ENCODE measurements at regions not wholly inside any gene's neighbourhood (a gene's known extent, or its start where the extent isn't known, plus 50 kb on each side); places are given as distances from the start of the nearest gene placed in this dataset.

DNA sequence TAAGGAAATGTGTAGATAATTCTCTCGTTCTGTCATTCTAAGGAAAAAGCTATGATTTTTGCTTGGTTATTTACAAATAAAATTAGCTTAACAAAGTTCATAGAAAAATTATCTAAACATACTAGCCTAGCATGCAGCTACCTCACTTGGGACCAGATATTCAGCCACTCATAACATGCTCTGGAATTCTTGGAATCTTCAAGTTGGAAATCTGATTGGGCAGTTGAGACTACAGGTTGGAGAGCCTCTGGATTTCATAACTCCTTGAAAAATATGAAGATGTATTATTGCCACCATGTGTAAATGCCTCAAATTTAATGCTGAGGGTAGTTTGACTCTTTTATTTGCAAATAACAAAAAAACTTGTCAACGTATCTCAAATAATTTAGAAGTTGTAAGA lies 132.2 kb upstream of the GULP1 start:
- Mint-ChIP-seq H3K27ac (no peak overlapping the region), H3K9me3 (no peaks in the 10 kb centered on the region), H3K4me3 (no peak overlapping the region), H3K4me1 (no peaks in the 10 kb centered on the region), H3K36me3 (ENCODE audit: low read depth) (no peaks in the 10 kb centered on the region), H3K27me3 (no peaks in the 10 kb centered on the region)
- ChIA-PET POLR2A (no interaction called here), CTCF (no interaction called here)
- intact Hi-C loops (cut with micrococcal nuclease), result no loop called here
- ATAC-seq (ENCODE audit: low read depth) (no peak), DNase-seq (no peak)
- TF ChIP-seq, protein P1, sequence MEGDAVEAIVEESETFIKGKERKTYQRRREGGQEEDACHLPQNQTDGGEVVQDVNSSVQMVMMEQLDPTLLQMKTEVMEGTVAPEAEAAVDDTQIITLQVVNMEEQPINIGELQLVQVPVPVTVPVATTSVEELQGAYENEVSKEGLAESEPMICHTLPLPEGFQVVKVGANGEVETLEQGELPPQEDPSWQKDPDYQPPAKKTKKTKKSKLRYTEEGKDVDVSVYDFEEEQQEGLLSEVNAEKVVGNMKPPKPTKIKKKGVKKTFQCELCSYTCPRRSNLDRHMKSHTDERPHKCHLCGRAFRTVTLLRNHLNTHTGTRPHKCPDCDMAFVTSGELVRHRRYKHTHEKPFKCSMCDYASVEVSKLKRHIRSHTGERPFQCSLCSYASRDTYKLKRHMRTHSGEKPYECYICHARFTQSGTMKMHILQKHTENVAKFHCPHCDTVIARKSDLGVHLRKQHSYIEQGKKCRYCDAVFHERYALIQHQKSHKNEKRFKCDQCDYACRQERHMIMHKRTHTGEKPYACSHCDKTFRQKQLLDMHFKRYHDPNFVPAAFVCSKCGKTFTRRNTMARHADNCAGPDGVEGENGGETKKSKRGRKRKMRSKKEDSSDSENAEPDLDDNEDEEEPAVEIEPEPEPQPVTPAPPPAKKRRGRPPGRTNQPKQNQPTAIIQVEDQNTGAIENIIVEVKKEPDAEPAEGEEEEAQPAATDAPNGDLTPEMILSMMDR (IDR thresholded peaks at IDR 0.05), result no peak

DNA sequence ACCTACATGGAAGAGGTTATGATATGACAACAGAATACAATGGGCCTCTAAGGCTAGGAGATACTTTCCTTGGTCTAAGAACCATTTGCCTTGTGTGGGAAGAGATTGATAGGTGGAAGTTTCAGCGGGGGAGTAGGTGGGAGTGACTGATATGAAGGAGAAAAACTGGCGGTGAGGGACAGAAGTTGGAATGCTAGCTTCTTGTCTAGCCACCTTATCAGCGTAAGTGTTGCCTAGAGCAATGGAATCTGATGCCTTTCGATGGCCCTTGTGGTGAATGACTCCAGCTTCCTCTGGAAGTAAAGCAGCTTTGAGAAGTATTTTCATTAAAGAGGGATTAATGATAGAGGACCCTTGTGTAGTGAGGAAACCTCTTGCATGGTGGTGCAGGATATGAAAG lies 121.3 kb upstream of the GULP1 start:
- ChIA-PET CTCF (no interaction called here), POLR2A (no interaction called here)
- Mint-ChIP-seq H3K9me3 (peaks cover 11% of the 10 kb centered on the region), H3K27ac (no peak overlapping the region), H3K36me3 (ENCODE audit: low read depth) (no peaks in the 10 kb centered on the region), H3K4me1 (no peaks in the 10 kb centered on the region), H3K27me3 (no peaks in the 10 kb centered on the region), H3K4me3 (no peak overlapping the region)
- intact Hi-C loops (cut with micrococcal nuclease), result no loop called here
- DNase-seq (no peak), ATAC-seq (ENCODE audit: low read depth) (no peak)
- TF ChIP-seq, protein P1 (IDR thresholded peaks at IDR 0.05), result no peak

DNA sequence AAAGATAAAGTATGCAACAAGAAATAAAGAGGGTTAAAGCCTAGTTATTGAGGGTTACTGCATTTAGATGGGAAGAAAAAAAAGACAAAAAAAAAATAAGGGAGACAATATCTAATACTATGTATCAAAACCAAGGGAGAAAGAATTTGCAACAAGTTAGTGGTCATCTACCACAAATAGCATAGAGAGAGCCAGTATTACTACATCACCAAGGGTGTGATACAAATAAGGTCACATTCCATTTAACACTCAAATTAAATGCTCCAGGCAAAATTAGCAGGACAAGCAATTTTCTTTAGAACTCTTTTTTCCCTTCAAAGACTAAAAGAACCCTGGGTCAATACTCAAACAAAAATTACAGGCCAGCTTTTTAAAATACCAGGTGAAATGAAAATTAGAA lies 115.1 kb upstream of the GULP1 start:
- Mint-ChIP-seq H3K27ac (no peak overlapping the region), H3K27me3 (no peaks in the 10 kb centered on the region), H3K9me3 (peaks cover 6% of the 10 kb centered on the region), H3K4me3 (no peak overlapping the region), H3K36me3 (ENCODE audit: low read depth) (no peaks in the 10 kb centered on the region), H3K4me1 (no peaks in the 10 kb centered on the region)
- TF ChIP-seq, protein P1 (IDR thresholded peaks at IDR 0.05), result no peak
- CTCF ChIA-PET, result no interaction called here
- no peak for ATAC-seq (ENCODE audit: low read depth)
- intact Hi-C loops (cut with micrococcal nuclease), result no loop called here
- no peak for DNase-seq
- POLR2A ChIA-PET, result no interaction called here

DNA sequence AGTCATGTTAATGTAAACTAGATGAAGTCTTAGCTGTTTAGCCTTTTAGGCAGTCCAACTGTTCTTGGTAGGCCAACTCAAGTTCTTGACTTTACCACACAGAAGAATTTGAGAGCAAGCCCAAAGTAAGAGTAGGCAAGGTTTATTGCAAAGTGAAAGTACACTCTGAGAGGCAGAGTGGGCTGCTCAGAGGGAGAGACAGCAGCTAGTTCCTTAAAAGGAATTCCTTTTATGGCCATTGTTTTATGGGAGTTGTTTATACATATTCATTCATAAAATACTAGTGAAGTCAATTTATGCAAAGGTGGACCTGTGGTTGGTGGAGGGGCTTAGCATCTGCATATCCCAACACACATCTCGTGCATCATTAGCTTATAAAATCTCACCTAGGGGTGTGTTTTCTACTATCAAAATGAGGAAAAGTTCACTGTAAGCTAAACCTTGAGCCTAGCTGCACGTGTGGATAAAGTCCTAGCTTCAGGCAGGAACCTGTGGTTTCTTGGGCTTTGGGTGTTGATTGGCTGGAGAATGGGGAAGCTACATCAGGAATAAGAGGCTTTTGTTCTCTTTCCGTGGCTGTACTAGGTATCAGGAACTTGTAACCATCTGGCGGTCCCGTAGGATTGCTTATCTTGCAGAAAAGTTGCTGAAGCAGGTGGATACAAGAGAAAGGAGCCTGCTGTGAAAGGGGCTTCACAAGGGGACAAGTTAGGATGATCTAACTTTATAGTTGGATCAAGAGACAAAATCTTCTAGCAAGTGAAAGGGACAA lies 110.4 kb upstream of the GULP1 start:
- DNase-seq, result no peak
- ATAC-seq (ENCODE audit: low read depth), result no peak
- no peak overlapping the region for H3K27ac Mint-ChIP-seq
- H3K36me3 Mint-ChIP-seq (ENCODE audit: low read depth), result no peaks in the 10 kb centered on the region
- H3K4me3 Mint-ChIP-seq, result no peak overlapping the region
- H3K27me3 Mint-ChIP-seq, result no peaks in the 10 kb centered on the region
- intact Hi-C loops (cut with micrococcal nuclease), result no loop called here
- TF ChIP-seq, protein P1 (IDR thresholded peaks at IDR 0.05), result no peak
- no peaks in the 10 kb centered on the region for H3K4me1 Mint-ChIP-seq
- ChIA-PET CTCF (no interaction called here), POLR2A (no interaction called here)
- no peaks in the 10 kb centered on the region for H3K9me3 Mint-ChIP-seq

DNA sequence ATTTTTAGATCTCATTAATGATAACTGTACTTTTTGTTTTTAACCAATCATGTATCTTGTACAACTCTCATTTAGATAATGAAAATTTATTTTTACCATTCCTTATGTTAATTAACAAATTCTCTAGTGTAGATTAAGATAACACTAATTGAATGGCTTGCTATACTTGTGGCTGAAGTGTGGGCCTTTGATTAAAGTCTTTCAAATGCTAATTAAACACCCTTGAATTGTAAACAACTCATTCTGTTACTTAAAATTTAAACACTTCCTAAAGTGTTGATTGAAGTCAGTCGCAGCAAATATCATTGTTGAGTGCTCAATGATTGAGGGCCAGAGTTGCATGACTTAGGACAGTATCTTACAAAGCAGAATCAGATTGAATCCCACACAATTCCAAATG lies 109.8 kb upstream of the GULP1 start:
- CTCF ChIA-PET, result no interaction called here
- ATAC-seq (ENCODE audit: low read depth), result no peak
- Mint-ChIP-seq H3K4me1 (no peaks in the 10 kb centered on the region), H3K27me3 (no peaks in the 10 kb centered on the region), H3K27ac (no peak overlapping the region), H3K36me3 (ENCODE audit: low read depth) (no peaks in the 10 kb centered on the region), H3K4me3 (no peak overlapping the region), H3K9me3 (no peaks in the 10 kb centered on the region)
- intact Hi-C loops (cut with micrococcal nuclease), result no loop called here
- TF ChIP-seq, protein P1 (IDR thresholded peaks at IDR 0.05), result no peak
- POLR2A ChIA-PET, result no interaction called here
- no peak for DNase-seq
